DOHH2 (cell line): ENCODE measurements at regions not wholly inside any gene's neighbourhood (a gene's known extent, or its start where the extent isn't known, plus 50 kb on each side); places are given as distances from the start of the nearest gene placed in this dataset.

Experiments used
- H3F3A ChIP-seq: fragments of 200-600 bp; sonication (generic), shearing (Covaris generic); 2 replicates; pipeline ENCODE4 v1.6.0; 2016; ENCODE audit warnings: antibody characterized with exemption, mild to moderate bottlenecking; ENCODE audit not compliant: control insufficient read depth, insufficient read depth
- H3K27ac ChIP-seq: fragments of 200-600 bp; sonication (generic); 2 replicates; pipeline ENCODE4 v1.5.1; 2014; ENCODE audit warnings: low read depth, mild to moderate bottlenecking, low read length, moderate library complexity
- H3K27me3 ChIP-seq: fragments of 200-600 bp; sonication (generic); 2 replicates; pipeline ENCODE4 v1.6.1; 2014; ENCODE audit warnings: mild to moderate bottlenecking, low read length, mixed read lengths; ENCODE audit not compliant: control insufficient read depth
- H3K36me3 ChIP-seq: fragments of 200-600 bp; sonication (generic); 2 replicates; pipeline ENCODE4 v1.6.1; 2014; ENCODE audit warnings: mild to moderate bottlenecking, low read length, moderate library complexity, mixed read lengths; ENCODE audit not compliant: control insufficient read depth
- H3K4me1 ChIP-seq: fragments of 200-600 bp; sonication (generic); 2 replicates; pipeline ENCODE4 v1.6.1; 2014; ENCODE audit warnings: mild to moderate bottlenecking, low read length, mixed read lengths; ENCODE audit not compliant: control insufficient read depth
- H3K4me2 ChIP-seq: fragments of 200-600 bp; sonication (generic); 2 replicates; pipeline ENCODE4 v1.6.0; 2014; ENCODE audit warnings: mild to moderate bottlenecking, low read length, moderate library complexity
- H3K4me3 ChIP-seq: fragments of 200-600 bp; sonication (generic); 2 replicates; pipeline ENCODE4 v1.5.1; 2014; ENCODE audit warnings: mild to moderate bottlenecking, low read length, mixed read lengths
- H3K79me2 ChIP-seq: fragments of 200-600 bp; sonication (generic); 2 replicates; pipeline ENCODE4 v1.6.1; 2014; ENCODE audit warnings: mild to moderate bottlenecking, low read length, mixed read lengths; ENCODE audit not compliant: control insufficient read depth
- H3K9me2 ChIP-seq: fragments of 200-600 bp; sonication (generic); replicated peaks from 2 replicates; pipeline ENCODE4 v1.6.1; 2014; ENCODE audit warnings: mild to moderate bottlenecking, low read length, mixed read lengths; ENCODE audit not compliant: control insufficient read depth
- H3K9me3 ChIP-seq: fragments of 200-600 bp; sonication (generic); 2 replicates; pipeline ENCODE4 v1.6.1; 2014; ENCODE audit warnings: antibody characterized with exemption, low read length, mixed read lengths; ENCODE audit not compliant: control insufficient read depth, insufficient read depth
- H4K20me1 ChIP-seq: fragments of 200-600 bp; sonication (generic); 2 replicates; pipeline ENCODE4 v1.6.0; 2014; ENCODE audit warnings: low read depth, mild to moderate bottlenecking, antibody characterized with exemption, low read length, moderate library complexity; ENCODE audit not compliant: control insufficient read depth, insufficient read depth
- CTCF ChIP-seq: fragments of 200-600 bp; sonication (generic); IDR thresholded peaks from one replicate; pipeline ENCODE4 v1.5.1; 2014; ENCODE audit warnings: antibody characterized with exemption, mild to moderate bottlenecking, low read depth, low read length; ENCODE audit not compliant: poor library complexity, severe bottlenecking
- EZH2phosphoT487 ChIP-seq: fragments of 200-600 bp; sonication (generic); IDR thresholded peaks from 2 replicates; pipeline ENCODE4 v1.6.1; 2017; ENCODE audit warnings: borderline replicate concordance, mild to moderate bottlenecking, antibody characterized with exemption, low read length, moderate library complexity, mixed read lengths

GRCh38 chr4:122038896-122039295 lies 87.0 kb upstream of the TRPC3 start:
- TF ChIP-seq EZH2phosphoT487: no peak
- TF ChIP-seq CTCF: no peak
- no peaks in the 10 kb centered on the region for H3F3A ChIP-seq

GRCh38 chr4:122034619-122035018 lies 82.8 kb upstream of the TRPC3 start:
- Histone ChIP-seq H3K4me1 (no peaks in the 10 kb centered on the region), H3K9me2 (no peaks in the 10 kb centered on the region), H3K9me3 (no peaks in the 10 kb centered on the region), H3K27ac (no peak overlapping the region), H4K20me1 (no peaks in the 10 kb centered on the region), H3K36me3 (no peaks in the 10 kb centered on the region), H3K4me2 (no peak overlapping the region), H3K79me2 (no peaks in the 10 kb centered on the region), H3K4me3 (no peak overlapping the region), H3K27me3 (no peaks in the 10 kb centered on the region), H3F3A (no peaks in the 10 kb centered on the region)
- TF ChIP-seq EZH2phosphoT487: no peak
- TF ChIP-seq CTCF: no peak

More at GRCh38 chr4:122038896-122039295, 87.0 kb upstream of the TRPC3 start:
- Histone ChIP-seq H3K27me3 (no peaks in the 10 kb centered on the region), H3K4me3 (no peak overlapping the region), H3K36me3 (no peaks in the 10 kb centered on the region), H3K4me1 (no peaks in the 10 kb centered on the region), H4K20me1 (no peaks in the 10 kb centered on the region), H3K79me2 (no peaks in the 10 kb centered on the region), H3K27ac (no peak overlapping the region), H3K4me2 (no peak overlapping the region), H3K9me3 (no peaks in the 10 kb centered on the region), H3K9me2 (no peaks in the 10 kb centered on the region)

GRCh38 chr4:122027203-122027602 lies 75.3 kb upstream of the TRPC3 start:
- Histone ChIP-seq H3F3A (no peaks in the 10 kb centered on the region), H3K4me1 (no peaks in the 10 kb centered on the region), H3K4me2 (no peak overlapping the region), H3K27ac (no peak overlapping the region), H3K27me3 (no peaks in the 10 kb centered on the region), H3K36me3 (no peaks in the 10 kb centered on the region), H4K20me1 (no peaks in the 10 kb centered on the region), H3K79me2 (no peaks in the 10 kb centered on the region), H3K4me3 (no peak overlapping the region), H3K9me3 (no peaks in the 10 kb centered on the region), H3K9me2 (no peaks in the 10 kb centered on the region)
- TF ChIP-seq EZH2phosphoT487 (no peak), CTCF (no peak)

GRCh38 chr4:122017296-122017695 lies 65.4 kb upstream of the TRPC3 start:
- H3K36me3 ChIP-seq: no peaks in the 10 kb centered on the region
- H3K4me2 ChIP-seq: no peak overlapping the region
- no peak for TF ChIP-seq CTCF
- TF ChIP-seq EZH2phosphoT487: no peak
- H3K4me1 ChIP-seq: no peaks in the 10 kb centered on the region
- no peaks in the 10 kb centered on the region for H4K20me1 ChIP-seq
- no peak overlapping the region for H3K27ac ChIP-seq
- H3K9me3 ChIP-seq: no peaks in the 10 kb centered on the region
- H3K4me3 ChIP-seq: no peak overlapping the region
- no peaks in the 10 kb centered on the region for H3K79me2 ChIP-seq
- no peaks in the 10 kb centered on the region for H3K27me3 ChIP-seq
- H3F3A ChIP-seq: no peaks in the 10 kb centered on the region
- no peaks in the 10 kb centered on the region for H3K9me2 ChIP-seq
